Progenitor cell of endocrine pancreas (in vitro differentiated cells): ENCODE measurements at regions not wholly inside any gene's neighbourhood (a gene's known extent, or its start where the extent isn't known, plus 50 kb on each side); places are given as distances from the start of the nearest gene placed in this dataset.
"Not testable (repeated sequence)": the region's sequence is repeated elsewhere in the genome, so short reads cannot be mapped to it uniquely, and the experiment has no call there.

ENCODE experiments used
- DNase-seq: peaks from one replicate; pipeline ENCODE4 v3.0.0; 2021; ENCODE audit warnings: low spot score; ENCODE audit not compliant: unreplicated experiment
- H3K27ac Mint-ChIP-seq: 2 replicates; pipeline ENCODE4 v1.8.0; 2021; ENCODE audit warnings: mild to moderate bottlenecking, moderate library complexity, mixed read lengths
- H3K27me3 Mint-ChIP-seq: 2 replicates; pipeline ENCODE4 v1.8.0; 2021; ENCODE audit warnings: mixed read lengths
- H3K36me3 Mint-ChIP-seq: 2 replicates; pipeline ENCODE4 v1.8.0; 2022; ENCODE audit warnings: mixed read lengths; ENCODE audit not compliant: insufficient read depth
- H3K4me1 Mint-ChIP-seq: 2 replicates; pipeline ENCODE4 v1.8.0; 2021; ENCODE audit warnings: low read depth, mixed read lengths
- H3K4me3 Mint-ChIP-seq: 2 replicates; pipeline ENCODE4 v1.8.0; 2021; ENCODE audit warnings: low read depth, mild to moderate bottlenecking, moderate library complexity, mixed read lengths
- H3K9me3 Mint-ChIP-seq: 2 replicates; pipeline ENCODE4 v1.8.0; 2021; ENCODE audit warnings: low read depth, mixed read lengths
- TF ChIP-seq, protein P1 (sequence below): fragments of 200-600 bp; sonication (generic); IDR thresholded peaks from one replicate; pipeline ENCODE4 v1.5.0; 2021; ENCODE audit warnings: antibody characterized with exemption, mild to moderate bottlenecking; ENCODE audit not compliant: unreplicated experiment

DNA sequence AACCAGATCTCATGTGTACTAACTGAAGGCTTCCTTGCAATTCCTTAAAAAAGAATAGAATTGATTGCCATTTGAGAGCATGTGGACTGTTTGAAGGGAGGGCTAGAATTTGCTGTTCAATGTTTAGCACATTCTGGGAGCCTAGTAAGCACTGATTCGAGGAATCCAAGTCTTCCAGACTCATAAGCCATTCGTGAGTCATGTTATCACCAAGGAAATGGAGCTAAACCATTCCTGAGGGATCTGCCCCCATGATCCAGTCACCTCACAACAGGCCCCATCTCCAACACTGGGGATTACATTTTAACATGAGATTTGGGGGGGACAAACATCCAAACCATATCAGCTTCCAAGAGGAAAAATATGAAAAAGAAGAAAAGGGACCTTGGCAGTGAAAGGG, 276.4 kb downstream of the KCNRG start:
- H3K4me1 Mint-ChIP-seq, result peaks cover 2% of the 10 kb centered on the region

GRCh38 chr13:50292081-50292480, 276.8 kb downstream of the KCNRG start:
- no peak for DNase-seq
- peaks cover 2% of the 10 kb centered on the region for H3K36me3 Mint-ChIP-seq
- no peaks in the 10 kb centered on the region for H3K4me1 Mint-ChIP-seq
- no peak overlapping the region for H3K4me3 Mint-ChIP-seq
- H3K27me3 Mint-ChIP-seq, result no peaks in the 10 kb centered on the region
- TF ChIP-seq, protein P1, sequence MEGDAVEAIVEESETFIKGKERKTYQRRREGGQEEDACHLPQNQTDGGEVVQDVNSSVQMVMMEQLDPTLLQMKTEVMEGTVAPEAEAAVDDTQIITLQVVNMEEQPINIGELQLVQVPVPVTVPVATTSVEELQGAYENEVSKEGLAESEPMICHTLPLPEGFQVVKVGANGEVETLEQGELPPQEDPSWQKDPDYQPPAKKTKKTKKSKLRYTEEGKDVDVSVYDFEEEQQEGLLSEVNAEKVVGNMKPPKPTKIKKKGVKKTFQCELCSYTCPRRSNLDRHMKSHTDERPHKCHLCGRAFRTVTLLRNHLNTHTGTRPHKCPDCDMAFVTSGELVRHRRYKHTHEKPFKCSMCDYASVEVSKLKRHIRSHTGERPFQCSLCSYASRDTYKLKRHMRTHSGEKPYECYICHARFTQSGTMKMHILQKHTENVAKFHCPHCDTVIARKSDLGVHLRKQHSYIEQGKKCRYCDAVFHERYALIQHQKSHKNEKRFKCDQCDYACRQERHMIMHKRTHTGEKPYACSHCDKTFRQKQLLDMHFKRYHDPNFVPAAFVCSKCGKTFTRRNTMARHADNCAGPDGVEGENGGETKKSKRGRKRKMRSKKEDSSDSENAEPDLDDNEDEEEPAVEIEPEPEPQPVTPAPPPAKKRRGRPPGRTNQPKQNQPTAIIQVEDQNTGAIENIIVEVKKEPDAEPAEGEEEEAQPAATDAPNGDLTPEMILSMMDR, result no peak
- H3K9me3 Mint-ChIP-seq, result no peaks in the 10 kb centered on the region
- H3K27ac Mint-ChIP-seq, result no peak overlapping the region

More for the DNA sequence above, 276.4 kb downstream of the KCNRG start:
- Mint-ChIP-seq H3K9me3 (no peaks in the 10 kb centered on the region), H3K27ac (no peak overlapping the region), H3K36me3 (peaks cover 2% of the 10 kb centered on the region), H3K4me3 (no peak overlapping the region), H3K27me3 (no peaks in the 10 kb centered on the region)
- TF ChIP-seq, protein P1, result no peak
- no peak for DNase-seq

GRCh38 chr13:50294425-50294824, 279.2 kb downstream of the KCNRG start:
- not testable (repeated sequence) for H3K4me3 Mint-ChIP-seq, DNase-seq, H3K4me1 Mint-ChIP-seq, H3K9me3 Mint-ChIP-seq, H3K27me3 Mint-ChIP-seq, H3K36me3 Mint-ChIP-seq, H3K27ac Mint-ChIP-seq

GRCh38 chr13:50299546-50300249, 284.5 kb downstream of the KCNRG start:
- Mint-ChIP-seq H3K27me3 (no peaks in the 10 kb centered on the region), H3K27ac (no peak overlapping the region), H3K4me3 (no peak overlapping the region), H3K4me1 (no peaks in the 10 kb centered on the region), H3K36me3 (peaks cover 2% of the 10 kb centered on the region), H3K9me3 (peaks cover 6% of the 10 kb centered on the region)
- no peak for DNase-seq
- TF ChIP-seq, protein P1, result no peak

DNA sequence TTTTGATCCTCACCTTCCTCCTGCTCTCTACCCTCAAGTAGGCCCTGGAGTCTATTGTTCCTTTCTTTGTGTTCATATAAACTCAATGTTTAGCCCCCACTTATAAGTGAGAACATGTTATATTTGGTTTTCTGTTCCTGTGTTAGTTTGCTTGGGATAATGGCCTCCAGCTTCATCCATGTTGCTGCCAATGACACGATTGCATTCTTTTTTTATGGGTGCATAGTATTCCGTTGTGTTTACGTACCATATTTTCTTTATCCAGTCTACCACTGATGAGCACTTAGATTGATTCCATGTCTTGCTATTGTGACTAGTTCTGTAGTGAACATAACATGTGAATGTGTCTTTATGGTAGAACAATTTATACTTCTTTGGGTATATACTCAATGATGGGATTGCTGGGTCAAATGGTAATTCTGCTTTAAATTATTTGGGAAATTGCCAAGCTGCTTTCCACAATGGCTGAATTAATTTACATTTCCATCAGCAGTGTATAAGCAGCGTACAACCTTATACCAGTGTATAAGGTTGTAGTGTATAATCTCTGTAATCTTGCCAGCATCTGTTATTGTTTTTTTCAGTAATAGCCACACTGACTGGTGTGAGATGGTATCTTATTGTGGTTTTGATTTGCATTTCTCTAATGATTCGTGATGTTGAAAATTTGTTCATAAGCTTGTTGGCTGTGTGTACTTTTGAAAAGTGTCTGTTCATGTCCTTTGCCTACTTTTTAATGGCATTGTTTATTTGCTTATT, 288.9 kb downstream of the KCNRG start:
- TF ChIP-seq, protein P1, result no peak
- Mint-ChIP-seq H3K9me3 (peaks cover 17% of the 10 kb centered on the region), H3K4me3 (no peak overlapping the region), H3K36me3 (no peaks in the 10 kb centered on the region), H3K4me1 (no peaks in the 10 kb centered on the region), H3K27me3 (no peaks in the 10 kb centered on the region), H3K27ac (no peak overlapping the region)
- DNase-seq, result no peak
